Vagina (tissue), 2 donors: ENCODE measurements at regions not wholly inside any gene's neighbourhood (a gene's known extent, or its start where the extent isn't known, plus 50 kb on each side); places are given as distances from the start of the nearest gene placed in this dataset.

Experiments used
- CTCF ChIP-seq, 3 experiments: fragments of 450-650 bp in 2 of 3; fragments of 200-600 bp in 1 of 3; sonication (generic) in 1 of 3; IDR thresholded peaks; one replicate each; pipeline ENCODE4 v1.5.1; 2017 to 2019; ENCODE audit warnings: antibody characterized with exemption in 3 of 3, mild to moderate bottlenecking in 2 of 3, moderate library complexity in 2 of 3
- POLR2AphosphoS5 ChIP-seq, 2 donors: sonication (generic); formaldehyde crosslinking; IDR thresholded peaks; one replicate each; pipeline ENCODE4 v1.9.0; 2017; ENCODE audit warnings: antibody characterized with exemption in 2 of 2, mild to moderate bottlenecking in 2 of 2, low read depth in 1 of 2; ENCODE audit not compliant: insufficient read depth in 1 of 2

DNA sequence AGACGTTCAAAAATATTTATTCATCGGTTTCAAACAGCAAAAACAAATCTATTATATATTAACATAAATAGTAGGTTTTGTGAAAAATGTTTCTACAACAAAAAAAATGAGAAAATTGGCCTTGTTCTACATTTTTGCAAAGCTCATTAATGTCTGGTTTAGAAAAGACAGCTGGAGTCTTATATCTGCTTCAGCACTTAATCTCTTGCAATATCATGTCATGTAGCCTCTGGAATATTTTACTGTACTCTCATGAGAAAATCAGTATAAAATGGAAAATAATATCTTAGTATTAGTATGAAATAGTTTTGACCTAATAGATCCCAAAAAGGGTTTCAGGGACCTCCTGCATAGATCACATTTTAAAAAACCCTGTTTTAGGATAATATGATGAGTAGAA lies 326.6 kb downstream of the ARL4A start:
- TF ChIP-seq POLR2AphosphoS5 (IDR thresholded peaks at IDR 0.05; ENCODE audit: insufficient read depth in 1 of 2, low read depth in 1 of 2) (no peak), CTCF (IDR thresholded peaks at IDR 0.05) (no peak)
